D721Med (cell line): ENCODE measurements at regions not wholly inside any gene's neighbourhood (a gene's known extent, or its start where the extent isn't known, plus 50 kb on each side); places are given as distances from the start of the nearest gene placed in this dataset.

Source experiments
- DNase-seq: peaks from one replicate; pipeline ENCODE4 v3.0.0; 2011; ENCODE audit warnings: low spot score; ENCODE audit not compliant: insufficient read length
- FAIRE-seq: peaks from 2 replicates; lab custom pipeline; 2011; peaks lifted over from hg19 to GRCh38; lab: Jason Lieb, UNC
- TF ChIP-seq, protein P1 (sequence below): IDR thresholded peaks from 2 replicates; pipeline ENCODE4 v1.5.1; 2012; ENCODE audit warnings: mild to moderate bottlenecking, control low read depth; ENCODE audit not compliant: insufficient read depth; ENCODE audit errors: missing control alignments

DNA sequence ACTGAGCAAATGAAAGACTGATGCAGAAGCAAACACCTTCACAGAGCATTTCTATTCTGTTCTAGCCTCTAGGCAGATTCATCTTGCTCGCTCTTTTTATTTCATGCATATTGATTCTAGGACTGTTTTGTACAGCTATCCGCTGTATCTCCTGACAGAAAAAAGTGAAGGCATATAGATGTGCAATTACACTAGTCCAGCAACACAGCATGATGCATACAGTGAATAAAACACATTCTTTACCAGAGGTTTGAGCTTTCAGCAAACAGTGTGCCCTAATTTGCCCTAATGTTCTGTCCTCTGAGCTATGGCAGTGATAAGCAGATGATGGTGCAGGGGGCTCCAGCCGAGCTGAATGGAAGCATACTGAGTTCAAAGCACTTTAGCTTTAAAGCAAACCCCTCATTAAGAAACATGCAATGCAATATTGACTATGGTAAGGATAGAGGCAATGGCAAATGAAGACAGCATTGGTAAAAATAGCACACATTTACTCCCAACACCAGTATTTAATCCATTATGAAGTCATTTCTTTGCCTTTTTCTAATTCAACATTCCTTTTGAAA, 141.2 kb upstream of the RGPD4 start:
- TF ChIP-seq, protein P1, sequence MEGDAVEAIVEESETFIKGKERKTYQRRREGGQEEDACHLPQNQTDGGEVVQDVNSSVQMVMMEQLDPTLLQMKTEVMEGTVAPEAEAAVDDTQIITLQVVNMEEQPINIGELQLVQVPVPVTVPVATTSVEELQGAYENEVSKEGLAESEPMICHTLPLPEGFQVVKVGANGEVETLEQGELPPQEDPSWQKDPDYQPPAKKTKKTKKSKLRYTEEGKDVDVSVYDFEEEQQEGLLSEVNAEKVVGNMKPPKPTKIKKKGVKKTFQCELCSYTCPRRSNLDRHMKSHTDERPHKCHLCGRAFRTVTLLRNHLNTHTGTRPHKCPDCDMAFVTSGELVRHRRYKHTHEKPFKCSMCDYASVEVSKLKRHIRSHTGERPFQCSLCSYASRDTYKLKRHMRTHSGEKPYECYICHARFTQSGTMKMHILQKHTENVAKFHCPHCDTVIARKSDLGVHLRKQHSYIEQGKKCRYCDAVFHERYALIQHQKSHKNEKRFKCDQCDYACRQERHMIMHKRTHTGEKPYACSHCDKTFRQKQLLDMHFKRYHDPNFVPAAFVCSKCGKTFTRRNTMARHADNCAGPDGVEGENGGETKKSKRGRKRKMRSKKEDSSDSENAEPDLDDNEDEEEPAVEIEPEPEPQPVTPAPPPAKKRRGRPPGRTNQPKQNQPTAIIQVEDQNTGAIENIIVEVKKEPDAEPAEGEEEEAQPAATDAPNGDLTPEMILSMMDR: no peak
- FAIRE-seq (no peak), DNase-seq (no peak)

DNA sequence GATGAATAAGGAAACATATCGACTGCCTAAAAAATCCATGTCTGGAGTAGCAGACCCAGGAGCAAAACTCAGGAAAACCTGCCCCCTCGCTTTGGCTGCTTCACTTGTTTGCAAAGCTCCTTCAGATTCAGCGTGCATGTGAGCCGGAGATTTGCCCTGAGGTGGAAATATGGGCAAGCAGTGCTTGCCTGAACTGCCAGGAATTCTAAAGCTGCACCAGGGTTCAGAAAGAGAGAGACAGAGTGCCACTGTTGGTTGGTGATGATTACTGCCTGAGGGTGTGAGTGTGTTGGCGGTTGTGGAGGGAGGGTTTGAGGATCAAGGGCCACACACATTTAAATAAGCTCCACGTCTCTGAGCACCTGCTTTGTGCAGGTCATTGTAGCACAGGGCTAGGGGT, 139.6 kb upstream of the RGPD4 start:
- FAIRE-seq (no peak), DNase-seq (no peak)
- TF ChIP-seq, protein P1: no peak

DNA sequence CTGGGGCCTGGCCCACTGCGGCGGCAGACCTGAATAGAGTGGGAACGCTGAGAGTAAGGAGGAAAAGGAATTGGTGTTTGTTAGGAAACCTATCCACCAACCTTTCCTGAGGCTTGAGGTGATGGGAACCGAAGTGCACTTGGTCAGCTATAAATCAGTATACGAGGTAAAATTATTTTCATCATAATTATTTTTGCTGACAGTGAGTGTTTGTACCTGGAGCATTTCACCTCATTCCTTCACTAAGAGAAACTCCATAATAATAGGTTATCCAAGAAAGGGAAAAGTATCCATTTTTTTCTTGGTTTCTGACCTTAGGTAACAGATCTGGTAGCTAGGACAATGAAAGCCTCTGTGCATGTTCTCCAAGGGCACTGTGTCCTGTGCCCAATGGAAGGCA, 138.6 kb upstream of the RGPD4 start:
- DNase-seq: no peak
- TF ChIP-seq, protein P1: no peak
- FAIRE-seq: no peak

DNA sequence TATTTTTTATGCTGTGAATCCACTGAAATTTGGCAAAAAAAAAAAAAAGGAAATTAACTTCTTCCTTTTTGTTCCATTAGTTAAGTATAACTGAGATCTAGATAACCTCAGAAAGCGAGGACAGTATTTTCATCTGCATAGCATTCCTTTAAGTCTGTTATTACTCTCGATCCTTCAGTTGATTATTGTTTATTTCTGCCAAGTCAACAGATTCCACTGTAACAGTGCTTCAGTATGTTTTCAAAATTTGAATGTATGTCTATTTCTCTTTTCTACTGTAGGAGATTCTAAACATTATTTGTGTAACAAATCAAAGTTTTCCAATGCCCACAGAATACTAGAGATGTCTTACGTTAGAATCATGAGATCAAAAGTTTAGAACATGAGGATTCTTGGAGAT, 133.1 kb upstream of the RGPD4 start:
- FAIRE-seq (no peak), DNase-seq (no peak)
- TF ChIP-seq, protein P1: no peak

DNA sequence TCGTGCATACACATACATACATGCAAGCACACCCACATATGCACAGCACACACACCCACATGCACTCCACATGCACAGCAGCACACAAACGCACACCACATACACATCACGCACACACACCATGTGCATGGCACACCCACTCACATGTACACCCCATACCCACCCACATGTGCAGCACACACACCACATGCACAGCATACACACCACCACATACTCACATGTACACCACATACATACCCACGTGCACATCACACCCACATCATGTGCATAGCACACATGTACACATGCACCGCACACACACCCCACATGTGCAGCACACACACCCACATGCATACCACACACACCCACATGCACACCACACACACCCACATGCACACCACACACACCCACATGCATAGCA, 132.0 kb upstream of the RGPD4 start:
- TF ChIP-seq, protein P1: no peak
- no peak for DNase-seq
- FAIRE-seq: no peak

DNA sequence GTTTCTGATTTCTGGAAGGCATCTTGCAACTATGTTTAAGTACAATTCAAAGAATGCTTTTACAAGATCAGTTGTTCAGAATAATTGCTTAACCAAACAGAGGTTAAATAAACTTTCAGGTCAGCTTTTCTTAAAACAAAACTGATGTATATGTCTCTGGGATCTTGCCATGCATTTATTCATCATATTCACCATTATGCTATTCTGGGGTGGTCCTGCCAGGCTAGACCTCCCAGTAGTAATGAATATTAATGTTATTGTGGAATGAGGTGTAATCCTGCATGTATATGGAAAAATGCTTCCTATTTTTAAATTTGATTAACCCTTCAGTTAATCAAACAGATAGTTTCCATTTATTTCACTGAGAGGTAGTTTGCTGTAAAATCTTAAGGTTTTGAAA, 129.3 kb upstream of the RGPD4 start:
- DNase-seq (no peak), FAIRE-seq (no peak)
- TF ChIP-seq, protein P1: no peak

DNA sequence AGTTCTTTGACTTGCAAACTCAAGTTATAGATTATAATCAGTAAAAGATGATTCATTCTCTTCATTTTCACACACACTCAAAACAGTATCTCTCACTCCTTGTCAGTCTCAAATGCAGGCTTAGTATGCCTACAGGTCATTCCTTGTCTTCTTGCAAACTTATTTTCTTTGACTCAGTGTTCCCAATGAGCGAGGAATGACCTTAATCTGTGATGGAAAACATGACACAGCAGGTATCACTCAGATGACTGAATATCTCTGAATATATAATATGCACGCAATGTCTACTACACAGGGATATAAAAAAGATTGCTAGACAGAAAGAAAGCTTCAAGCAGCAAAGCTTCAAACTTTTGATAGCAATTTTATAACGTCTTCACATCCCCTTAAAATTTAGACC, 127.8 kb upstream of the RGPD4 start:
- DNase-seq: no peak
- no peak for FAIRE-seq
- TF ChIP-seq, protein P1: no peak
